Renal pelvis (tissue), 1 donor: ENCODE measurements at regions not wholly inside any gene's neighbourhood (a gene's known extent, or its start where the extent isn't known, plus 50 kb on each side); places are given as distances from the start of the nearest gene placed in this dataset.
"Not testable (repeated sequence)": the region's sequence is repeated elsewhere in the genome, so short reads cannot be mapped to it uniquely, and the experiment has no call there.

Source experiments
- DNase-seq: peaks from one replicate; pipeline ENCODE4 v3.0.0-alpha.2; 2013

DNA sequence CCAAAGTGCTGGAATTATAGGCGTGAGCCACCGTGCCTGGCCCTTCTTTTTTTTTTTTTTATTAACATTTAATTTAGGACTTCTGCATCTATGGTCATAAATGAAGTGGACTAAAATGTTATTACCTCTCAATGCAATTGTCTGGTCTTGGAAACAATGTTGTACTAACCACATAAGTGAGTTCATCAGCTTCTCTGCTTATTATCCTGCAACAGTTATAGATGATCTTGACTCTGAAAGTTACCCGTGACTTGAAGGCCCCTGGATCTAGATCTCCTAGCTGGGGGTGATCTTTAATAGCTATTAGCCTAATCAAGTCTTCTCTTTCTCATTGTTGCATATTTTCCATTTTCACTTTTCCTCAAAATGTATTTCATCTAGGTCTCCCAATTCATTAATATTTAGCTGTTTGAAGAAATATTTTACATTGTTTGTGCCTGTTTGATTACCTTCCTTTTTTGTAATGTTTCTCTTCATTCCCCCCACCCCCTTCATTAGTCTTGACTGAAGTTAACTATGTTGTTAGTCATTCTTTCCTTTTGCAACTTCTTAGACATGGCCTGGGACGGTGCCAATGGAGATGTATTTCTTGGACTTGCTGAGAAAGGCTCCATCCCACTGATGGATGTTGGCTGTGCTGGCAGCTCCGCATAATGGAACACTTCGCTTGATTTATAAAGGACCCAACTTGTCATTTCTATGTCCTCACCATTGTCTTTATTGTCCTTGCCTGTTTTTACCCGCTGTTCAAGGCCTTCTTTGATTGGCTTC is 141.6 kb upstream of the RIOK3 start:
- peak; percentile 38 for DNase-seq

DNA sequence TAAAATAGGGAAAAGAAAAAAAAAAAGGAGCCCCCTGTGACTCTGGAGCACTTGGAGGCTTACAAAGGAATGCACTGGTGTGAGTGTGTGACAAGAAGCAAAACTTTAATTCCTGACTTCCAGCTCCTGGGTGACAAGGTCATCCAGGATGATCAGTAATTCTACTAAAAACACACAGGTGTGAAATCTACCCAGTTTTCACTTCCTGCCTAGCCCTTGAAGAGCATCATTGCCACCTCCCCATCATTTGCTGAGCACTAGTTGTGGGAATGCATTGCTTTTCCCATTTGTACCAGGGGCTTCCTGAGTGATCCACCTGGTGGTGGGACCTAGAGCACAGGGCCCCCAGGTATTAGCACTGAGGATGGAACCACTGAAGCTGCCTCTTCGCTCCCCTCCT is 139.7 kb upstream of the RIOK3 start:
- DNase-seq = no peak

DNA sequence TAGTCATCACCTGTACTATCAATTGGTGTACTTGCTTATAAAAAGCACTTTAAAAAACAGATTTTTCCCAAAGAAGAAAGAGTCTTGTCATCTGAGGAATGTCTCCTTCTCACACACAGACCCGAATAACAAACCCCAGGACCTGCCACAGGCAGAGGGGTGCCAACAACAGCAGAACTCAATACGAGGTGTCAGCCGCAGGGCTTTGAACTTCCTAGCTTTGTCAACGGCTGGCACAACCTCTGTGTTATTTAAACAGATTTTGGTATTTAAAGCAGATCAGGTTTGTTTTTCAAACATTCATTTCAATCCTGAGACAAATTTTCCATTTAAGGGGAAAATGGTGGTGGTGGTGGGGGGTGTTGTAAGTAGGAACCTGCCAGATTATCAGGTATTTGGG is 138.4 kb upstream of the RIOK3 start:
- DNase-seq = no peak

DNA sequence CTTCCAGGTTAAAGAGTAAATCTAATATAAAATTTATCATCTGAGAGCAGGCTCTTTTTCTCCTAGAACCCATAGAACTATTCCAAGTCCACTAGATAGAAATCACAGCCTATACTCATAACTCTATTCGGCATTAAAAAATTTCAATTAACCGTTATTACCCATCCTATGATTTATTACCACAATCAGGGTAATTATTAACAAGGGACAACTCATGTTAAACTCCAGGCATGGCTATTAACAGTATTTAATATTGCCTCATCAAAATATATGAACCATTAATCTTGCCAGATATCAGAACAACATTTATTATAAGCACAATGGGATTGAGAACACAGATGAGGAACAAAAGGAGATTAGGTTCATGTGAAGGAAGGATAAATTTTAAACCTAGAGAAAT is 136.8 kb upstream of the RIOK3 start:
- DNase-seq = no peak

DNA sequence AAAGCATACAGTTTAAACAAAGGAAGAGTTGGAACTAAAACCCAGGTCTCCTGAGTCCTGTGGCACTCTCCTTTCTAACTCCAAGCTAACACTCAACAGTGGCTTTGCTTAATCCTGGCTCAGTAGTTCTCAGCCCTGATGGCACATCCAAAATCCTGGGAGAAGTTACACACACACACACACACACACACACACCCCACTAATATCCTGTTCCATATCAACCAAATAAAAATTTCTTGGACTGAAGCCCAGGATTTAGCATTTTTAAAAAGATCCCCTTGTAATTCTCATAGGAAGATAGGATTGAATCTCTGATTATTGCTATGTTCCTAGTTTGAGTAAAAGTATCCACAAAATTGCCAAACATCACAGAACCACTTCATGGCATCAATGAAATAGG is 136.1 kb upstream of the RIOK3 start:
- DNase-seq = no peak

DNA sequence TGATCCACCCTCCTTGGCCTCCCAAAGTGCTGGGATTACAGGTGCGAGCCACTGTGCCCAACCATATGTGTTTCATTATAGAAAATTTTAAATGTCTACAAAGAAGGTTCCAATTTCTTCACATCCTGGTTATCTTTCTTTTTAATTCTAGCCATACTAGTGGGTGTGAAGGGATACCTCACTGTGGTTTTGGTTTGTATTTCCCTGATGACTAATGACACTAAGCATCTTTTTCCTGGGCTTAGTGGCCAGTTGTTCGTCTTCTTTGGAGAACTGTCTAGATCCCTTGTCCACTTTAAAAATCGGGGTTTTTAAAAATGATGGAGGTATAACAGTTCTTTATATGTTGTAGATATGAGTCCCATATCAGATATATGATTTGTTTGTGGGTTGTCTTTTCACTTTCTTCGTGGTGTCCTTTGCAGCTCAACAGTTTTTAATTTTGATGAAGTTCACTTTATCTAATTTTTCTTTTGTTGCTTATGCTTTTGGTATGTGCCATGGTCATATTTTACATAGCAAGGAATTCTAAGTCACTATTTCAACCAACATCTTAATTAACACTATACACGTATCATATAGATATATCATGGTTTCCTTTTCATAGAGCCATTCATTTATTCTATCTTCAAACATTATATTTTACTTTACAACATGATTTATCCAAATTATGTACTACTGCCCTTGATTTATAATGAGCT is 135.0 kb upstream of the RIOK3 start:
- DNase-seq = no peak

DNA sequence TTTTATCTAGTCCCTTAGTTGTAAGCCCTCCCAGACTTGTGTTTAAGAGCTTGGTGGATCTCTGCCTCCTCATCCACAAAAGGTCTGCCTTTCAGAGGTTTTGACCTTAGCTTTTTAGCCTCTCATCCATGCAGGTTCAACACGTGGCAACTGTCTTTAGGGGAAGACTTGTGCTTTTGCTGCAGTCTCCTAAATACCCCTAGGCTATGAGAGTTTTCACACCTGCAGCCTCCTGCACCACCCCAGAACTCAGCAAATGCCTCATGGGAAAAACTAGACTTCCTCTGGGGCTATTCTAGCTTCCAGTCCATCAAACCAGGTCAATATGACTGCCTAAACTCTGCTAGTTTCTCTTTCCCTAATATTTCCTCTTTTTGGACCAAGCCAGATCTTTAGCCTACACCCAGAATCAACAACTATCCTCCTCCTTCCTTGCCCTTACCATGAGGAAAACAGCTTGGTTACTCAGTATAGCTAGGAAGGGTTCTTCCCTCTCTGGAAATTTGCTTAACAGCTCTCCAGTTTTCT is 132.3 kb upstream of the RIOK3 start:
- no peak for DNase-seq

DNA sequence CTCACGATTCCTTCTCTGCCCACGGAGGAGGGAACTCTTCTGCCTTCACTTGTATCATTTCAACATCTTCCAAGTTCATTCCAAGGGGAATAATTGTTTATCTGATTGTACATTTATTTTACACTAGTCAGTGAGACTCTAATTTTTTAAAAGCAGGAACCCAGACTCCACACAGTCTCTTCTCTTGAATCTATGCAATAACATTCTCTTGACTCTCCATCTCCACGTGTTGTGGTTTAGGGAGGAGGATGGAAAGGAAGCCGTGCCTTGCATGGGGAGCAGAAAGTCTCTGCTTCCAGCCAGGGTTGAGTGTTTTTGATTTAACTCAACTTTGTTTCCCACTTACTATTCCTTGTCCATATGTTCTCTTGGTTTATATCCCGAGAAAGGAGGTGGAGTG is 131.1 kb upstream of the RIOK3 start:
- DNase-seq = no peak

DNA sequence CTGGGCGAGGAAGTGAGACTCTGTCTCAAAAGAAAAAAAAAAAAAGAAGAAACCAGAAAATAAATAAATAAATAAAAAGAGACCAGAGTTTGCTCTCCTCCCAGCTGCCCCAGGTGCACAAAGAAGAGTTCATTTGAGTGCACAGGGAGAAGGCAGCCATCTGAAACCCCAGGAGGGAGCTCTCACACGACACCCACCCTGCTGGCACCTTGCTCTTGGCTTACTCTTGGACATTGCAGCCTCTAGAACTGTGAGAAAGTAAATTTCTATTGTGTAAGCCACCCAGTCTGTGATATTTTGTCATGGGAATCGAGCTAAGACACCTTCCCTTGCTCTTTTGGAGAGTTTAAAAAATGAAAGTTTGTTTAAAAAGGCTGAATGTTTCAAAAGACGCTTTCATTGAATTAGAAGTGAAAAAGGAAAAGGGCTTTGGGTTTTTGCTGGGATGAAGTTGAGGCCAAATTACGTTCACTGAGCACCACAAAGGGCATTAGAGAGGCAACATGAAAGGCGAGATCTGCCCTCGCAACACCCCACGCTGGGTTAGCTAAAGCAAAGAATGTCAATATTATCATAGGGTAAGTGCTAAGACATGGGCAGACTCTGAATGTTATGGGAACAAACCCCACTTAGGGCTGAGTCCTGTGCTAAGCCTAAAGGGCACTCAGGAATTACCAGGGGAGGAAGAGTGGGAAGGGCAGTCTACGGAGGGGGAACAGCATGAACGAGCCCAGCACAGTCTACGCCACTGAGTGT is 128.9 kb upstream of the RIOK3 start:
- no peak for DNase-seq

DNA sequence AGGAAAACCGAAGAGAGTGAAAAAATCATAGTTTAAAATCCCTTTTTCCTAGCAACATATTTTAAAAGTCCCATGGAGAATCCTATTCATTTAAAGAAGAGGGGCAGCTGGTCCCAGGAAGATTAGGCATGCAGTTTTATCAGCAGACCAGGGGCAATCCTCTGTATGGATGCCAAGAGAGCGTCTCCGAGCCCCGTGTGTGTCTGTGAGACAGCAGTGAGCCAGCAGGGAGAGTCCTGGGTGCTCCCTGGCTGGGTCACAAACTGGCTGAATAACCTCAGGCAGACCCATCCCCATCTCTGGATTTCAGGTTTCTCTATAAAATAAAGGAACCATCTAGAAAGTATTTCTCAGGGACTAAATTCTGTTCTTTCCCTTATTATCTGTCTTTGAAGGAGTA is 128.2 kb upstream of the RIOK3 start:
- no peak for DNase-seq

DNA sequence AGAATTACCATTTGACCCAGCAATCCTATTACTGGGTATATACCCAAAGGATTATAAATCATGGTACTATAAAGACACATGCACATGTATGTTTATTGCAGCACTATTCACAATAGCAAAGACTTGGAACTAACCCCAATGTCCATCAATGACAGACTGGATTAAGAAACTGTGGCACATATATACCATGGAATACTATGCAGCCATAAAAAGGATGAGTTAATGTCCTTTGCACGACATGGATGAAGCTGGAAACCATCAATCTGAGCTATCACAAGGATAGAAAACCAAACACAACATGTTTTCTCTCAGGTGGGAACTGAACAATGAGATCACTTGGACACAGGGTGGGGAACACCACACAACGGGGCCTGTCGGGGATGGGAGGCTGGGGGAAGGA is 123.4 kb upstream of the RIOK3 start:
- DNase-seq = not testable (repeated sequence)

DNA sequence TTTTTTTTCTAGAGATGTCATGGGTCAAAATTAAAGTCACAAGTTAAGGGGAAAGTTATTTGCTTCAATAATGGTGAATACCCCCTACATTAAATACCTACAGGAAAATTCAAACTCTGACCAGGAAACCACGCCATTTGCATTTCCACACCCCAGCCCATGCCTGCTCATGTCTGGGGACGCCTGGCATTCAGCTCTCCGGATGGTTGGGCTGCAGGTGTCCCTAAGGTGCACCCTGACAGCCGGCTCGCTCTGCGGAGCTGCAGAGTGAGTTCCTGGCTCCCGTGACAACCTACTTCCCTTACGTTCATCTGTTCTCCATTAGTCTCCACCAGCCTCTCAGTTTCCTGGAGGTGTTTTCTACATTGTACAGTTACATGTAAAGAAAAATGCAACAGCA is 122.7 kb upstream of the RIOK3 start:
- no peak for DNase-seq

DNA sequence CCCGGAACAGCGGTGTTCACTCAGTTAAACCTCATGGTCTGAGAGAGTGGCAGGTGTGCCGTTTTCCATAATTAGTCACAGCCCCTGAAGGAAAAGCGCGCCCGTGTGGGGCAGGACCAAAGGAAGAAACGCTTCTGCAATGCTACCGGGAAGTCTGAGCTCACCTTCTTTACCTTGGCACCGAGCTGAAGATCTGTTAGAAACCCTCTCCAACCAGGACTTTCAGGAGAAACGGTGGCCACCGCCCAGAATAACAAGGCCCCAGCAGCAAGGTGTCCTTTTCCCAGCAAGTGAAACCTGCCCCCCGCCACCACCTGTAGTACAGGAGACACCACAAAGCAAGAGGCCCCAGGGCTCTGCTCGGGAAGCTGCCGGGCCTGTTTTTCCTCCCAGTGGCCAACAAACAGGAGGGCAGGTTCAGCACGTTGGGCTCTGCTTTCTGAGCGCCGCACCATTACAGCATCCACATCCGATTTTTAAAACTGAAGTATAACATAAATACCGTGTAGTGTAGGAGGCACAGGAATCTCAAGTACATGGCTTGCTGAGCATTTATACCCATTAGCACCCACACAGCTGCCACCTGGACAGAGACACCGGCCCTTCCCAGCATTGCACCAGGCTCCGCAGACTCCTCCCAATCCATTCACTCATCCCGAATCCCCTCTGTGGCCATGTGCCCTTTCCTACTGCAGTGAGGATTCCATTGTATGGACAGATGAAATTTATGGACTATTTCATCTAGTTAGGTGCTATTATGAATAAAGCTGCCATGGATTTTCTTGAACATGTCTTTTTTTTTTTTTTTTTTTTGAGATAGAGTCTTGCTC is 121.8 kb upstream of the RIOK3 start:
- no peak for DNase-seq

DNA sequence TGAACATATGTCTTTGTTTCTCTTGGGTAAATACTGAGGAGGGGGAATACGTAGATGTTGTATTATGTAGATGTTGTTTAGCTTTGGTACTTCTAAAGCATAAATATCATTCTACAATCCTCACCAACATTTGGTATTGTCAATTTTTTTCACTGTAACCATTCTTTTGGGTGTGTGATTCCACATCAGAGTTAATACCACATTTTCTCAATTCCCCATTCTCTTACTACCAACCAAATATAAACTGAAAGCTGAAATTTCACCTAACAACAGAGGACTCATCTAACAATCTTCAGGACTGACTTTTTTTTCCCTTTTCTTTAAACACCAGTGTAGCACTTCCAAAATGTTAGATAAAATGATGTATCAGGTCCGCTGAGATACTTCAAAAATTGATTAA is 120.7 kb upstream of the RIOK3 start:
- DNase-seq = no peak

DNA sequence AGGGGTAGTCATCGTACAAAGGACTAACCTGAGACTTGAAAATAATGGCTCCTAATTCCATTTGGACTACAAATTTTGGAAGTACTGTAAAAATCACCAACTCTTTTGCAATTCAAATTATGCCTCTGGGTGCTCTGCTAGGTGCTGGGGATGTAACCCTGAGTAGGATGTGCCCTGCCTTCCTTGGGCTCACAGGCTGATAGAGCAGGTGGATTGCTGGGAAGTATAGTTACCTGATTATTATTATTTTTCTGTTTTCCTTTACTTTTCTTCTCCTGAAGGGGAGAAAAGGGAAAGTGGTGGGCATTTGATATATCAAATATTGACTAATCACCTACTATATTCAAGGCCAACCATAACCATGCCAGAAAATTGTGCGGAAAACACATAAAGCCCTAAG is 119.3 kb upstream of the RIOK3 start:
- no peak for DNase-seq

DNA sequence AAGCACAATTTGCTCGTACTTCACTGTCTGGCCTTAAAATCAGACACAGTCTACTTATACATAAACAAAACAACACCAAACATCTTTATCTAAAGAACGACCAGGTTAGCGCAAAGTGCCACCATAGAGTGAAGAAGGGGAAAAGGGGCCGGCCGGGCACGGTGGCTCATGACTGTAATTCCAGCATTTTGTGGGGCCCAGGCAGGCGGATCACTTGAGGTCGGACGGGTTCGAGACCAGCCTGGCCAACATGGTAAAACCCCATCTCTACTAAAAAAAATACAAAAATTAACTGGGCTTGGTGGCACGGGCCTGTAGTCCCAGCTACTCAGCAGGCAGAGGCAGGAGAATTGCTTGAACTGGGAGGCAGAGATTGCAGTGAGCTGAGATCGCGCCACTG is 118.5 kb upstream of the RIOK3 start:
- DNase-seq = no peak

DNA sequence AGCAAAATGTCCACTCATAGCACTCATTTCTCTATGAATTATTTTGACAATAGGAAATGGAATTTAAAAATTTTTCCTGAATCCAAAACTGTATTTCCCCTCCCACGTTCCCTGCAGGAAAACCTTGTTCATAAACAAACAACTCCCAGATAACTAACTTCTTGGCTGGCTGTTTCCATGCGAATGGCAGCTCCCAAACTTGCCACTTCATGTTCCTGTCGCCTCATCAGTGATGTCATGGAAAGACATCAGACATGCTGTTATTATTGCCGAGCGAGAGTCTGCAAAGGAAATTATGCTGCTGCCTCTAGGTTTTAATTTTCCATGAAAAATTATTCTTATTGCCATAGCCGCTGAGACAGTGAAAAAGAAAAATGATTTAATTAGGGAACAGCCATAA is 117.0 kb upstream of the RIOK3 start:
- DNase-seq = no peak

DNA sequence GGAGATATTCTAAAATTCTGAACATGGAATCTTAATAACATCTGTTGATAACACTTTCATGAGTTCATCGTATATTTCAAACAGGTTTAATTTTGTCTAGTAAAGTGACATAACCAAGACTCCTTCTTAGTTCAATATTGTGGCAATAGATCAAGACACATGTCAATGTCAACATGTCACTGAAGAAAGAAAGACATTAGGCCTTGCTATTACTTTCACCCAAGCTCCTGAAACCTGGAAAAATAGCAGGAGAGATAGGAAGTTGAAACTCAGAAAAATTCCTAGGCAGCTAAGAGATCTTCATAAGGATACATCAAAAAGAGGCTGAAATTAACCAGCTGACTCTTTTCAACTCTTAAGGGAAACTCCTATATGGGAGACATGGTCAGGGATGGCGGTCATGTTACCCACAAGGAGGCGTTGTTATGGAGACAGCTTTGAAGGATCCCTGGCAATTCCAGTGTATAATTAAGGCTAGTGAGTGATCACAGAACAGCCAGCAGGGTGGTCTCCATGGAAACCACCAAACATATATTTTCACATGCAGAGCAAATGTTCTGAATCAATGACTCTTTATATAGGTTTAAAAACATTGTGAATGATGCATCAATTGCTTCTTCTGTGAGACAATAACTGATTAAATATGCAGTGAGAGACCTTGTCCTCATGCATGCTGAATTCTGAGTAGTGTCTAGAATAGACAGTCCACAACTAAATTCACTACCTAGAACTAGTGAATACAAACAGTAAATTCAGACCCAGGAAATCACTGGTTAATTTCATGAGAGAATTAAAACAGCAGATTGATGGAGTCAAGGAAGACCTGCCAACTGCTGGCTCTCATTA is 115.3 kb upstream of the RIOK3 start:
- DNase-seq = peak; percentile 85

DNA sequence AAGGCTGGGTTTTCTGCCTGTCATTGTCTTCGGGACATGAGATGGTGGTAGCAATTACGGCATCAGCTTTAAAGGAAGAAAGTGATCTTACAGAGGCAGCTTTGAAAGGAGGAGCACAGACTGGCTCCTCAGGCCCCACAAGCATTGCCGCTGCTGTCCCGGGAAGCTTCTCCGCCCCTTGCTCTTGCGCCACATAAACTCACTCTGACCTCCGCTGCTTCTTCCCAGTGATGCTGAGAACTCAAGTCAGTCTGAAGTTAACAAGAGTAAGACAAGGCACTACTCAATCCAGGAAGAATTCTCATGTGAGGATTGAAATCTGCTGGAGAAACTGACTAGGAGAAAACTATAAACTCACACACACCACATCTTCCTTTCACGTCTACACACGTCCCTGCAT is 112.4 kb upstream of the RIOK3 start:
- no peak for DNase-seq

DNA sequence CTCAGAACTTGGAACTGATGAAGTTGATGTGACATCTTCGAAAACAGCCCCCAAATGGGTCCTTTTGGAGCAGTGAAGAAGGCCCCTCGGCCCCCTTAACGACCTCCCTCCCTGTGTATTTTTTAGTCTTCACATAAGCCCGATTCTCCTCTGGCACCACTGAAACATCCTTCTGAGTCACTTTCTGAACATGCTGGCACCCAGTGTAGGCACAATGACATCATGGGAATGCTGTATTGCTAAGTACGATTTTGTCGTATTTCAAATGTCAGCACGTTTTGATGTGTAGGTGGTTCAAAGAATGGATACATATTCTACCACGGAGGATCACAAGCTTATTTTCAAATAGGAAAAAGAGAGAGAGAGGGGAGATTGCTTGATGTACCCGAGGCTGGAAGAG is 111.7 kb upstream of the RIOK3 start:
- DNase-seq = no peak

DNA sequence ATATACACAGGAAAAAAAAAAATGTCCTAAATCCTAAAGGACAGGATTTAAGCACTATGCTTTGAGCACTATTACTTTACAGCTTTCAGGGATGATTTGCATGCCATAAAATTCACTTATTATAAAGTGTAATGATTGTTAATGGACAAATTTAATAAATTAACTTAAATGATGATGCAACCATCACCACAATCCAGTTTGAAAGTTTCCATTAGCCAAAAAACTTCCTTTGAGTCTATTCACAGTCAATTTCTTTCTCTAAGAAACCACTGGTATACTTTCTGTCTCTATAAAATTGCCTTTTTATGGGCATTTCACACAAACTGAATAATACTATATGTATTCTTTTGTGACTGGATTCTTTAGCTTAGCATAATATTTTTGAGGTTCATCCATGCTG is 111.1 kb upstream of the RIOK3 start:
- no peak for DNase-seq
